NT2/D1 (cell line): ENCODE measurements at regions not wholly inside any gene's neighbourhood (a gene's known extent, or its start where the extent isn't known, plus 50 kb on each side); places are given as distances from the start of the nearest gene placed in this dataset.

Source experiments
- YY1 ChIP-seq: IDR thresholded peaks from 2 replicates; pipeline ENCODE4 v1.6.1; 2011; ENCODE audit not compliant: insufficient read length, insufficient read depth
- ZNF274 ChIP-seq: IDR thresholded peaks from 2 replicates; pipeline ENCODE4 v1.6.1; 2011; ENCODE audit warnings: mild to moderate bottlenecking, low read depth, low read length

GRCh38 chr21:15140321-15141019 lies 75.7 kb upstream of the NRIP1 start:
- TF ChIP-seq YY1: no peak
- no peak for TF ChIP-seq ZNF274
